ENCODE measurements at regions not wholly inside any gene's neighbourhood (a gene's known extent, or its start where the extent isn't known, plus 50 kb on each side); places are given as distances from the start of the nearest gene placed in this dataset.
"Not testable (repeated sequence)": the region's sequence is repeated elsewhere in the genome, so short reads cannot be mapped to it uniquely, and the experiment has no call there.

DNA sequence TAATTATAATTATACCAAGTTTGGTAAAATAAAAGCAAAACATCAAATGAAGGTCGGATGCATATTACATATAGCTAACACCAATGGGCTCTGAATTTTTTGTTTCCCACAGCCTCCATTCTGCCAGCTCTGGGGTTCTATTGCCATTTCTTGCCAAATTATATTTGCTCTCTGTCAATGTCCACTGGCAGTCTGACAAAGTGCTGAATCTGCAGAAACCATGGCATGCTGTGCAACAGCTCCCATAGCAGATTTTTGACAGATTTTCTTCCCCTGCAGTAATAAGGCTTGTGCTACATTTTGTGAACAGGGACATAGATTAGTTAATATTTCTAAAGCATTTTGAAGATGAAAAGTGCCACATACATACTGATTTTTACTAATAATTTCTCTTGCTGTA is 1102.1 kb downstream of the DIAPH3 start:
- DNase-seq (ENCODE audit: extremely low spot score) = no peak
- TF ChIP-seq, protein P1, sequence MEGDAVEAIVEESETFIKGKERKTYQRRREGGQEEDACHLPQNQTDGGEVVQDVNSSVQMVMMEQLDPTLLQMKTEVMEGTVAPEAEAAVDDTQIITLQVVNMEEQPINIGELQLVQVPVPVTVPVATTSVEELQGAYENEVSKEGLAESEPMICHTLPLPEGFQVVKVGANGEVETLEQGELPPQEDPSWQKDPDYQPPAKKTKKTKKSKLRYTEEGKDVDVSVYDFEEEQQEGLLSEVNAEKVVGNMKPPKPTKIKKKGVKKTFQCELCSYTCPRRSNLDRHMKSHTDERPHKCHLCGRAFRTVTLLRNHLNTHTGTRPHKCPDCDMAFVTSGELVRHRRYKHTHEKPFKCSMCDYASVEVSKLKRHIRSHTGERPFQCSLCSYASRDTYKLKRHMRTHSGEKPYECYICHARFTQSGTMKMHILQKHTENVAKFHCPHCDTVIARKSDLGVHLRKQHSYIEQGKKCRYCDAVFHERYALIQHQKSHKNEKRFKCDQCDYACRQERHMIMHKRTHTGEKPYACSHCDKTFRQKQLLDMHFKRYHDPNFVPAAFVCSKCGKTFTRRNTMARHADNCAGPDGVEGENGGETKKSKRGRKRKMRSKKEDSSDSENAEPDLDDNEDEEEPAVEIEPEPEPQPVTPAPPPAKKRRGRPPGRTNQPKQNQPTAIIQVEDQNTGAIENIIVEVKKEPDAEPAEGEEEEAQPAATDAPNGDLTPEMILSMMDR (IDR thresholded peaks at IDR 0.05; ENCODE audit: control extremely low read depth, extremely low read depth, low read depth, missing control alignments) = no peak
- POLR2A ChIA-PET = no interaction called here
- CTCF ChIA-PET = interaction anchor here (1.1 to 1.4 kb wide), 2 partner anchors 10 to 16 kb away, joined by 3 read pairs; no protein-coding TSS in a partner anchor

DNA sequence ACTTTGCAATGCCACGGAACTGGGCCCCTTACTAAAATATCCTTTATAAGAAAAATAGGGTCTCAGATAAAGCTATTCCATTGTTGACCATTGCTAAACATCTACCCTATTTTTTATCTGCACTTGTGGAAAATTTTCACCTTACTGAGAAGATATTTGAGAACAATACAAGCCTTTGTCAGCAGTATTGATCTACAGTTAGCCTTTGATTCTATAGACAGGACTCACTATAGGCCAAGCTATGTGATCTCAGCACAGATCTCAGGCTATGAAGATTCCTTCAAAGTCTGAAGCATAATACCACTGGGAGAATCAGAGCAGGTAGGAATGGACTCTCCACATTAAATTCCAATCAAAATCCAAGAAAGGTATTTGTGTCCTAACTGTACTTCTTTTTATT is 1099.7 kb downstream of the DIAPH3 start:
- ChIA-PET POLR2A (no interaction called here), CTCF (no interaction called here)
- DNase-seq (ENCODE audit: extremely low spot score) = no peak
- TF ChIP-seq, protein P1 (IDR thresholded peaks at IDR 0.05; ENCODE audit: control extremely low read depth, extremely low read depth, low read depth, missing control alignments) = no peak

DNA sequence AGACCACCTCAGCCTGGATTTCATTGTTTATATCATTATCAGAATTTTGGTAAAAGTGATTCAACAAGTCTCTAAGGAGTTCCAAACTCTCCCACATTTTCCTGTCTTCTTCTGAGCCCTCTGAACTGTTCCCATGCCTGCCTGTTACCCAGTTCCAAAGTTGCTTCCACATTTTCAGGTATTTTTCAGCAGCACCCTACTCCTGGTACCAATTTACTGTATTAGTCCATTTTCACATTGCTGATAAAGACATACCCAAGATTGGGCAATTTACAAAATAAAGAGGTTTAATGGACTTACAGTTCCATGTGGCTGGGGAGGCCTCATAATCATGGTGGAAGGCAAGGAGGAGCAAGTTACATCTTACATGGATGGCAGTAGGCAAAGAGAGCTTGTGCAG is 1087.3 kb downstream of the DIAPH3 start:
- POLR2A ChIA-PET = not testable (repeated sequence)

DNA sequence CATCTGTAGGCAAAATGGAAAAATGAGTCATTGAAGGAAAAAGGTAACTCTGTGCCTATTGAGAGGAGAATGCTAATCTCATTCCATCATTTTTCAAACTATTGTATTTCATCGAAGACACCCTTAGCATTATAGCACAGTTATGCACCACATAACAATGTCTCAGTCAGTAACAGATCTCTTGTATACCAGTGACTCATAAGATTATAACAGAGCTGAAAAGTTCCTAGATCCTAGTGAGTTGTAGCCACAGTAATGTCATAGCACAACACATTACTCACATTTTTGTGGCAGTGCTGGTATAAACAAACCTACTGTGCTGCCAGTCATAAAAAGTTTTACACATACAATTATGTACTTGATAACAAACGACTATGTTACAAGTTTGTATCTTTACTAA is 1077.6 kb downstream of the DIAPH3 start:
- ChIA-PET CTCF (no interaction called here), POLR2A (no interaction called here)
- no peak for DNase-seq (ENCODE audit: extremely low spot score)
- TF ChIP-seq, protein P1 (IDR thresholded peaks at IDR 0.05; ENCODE audit: control extremely low read depth, extremely low read depth, low read depth, missing control alignments) = no peak

More for the DNA sequence above, 1087.3 kb downstream of the DIAPH3 start:
- DNase-seq (ENCODE audit: extremely low spot score) = not testable (repeated sequence)
- CTCF ChIA-PET = interaction anchor here (1.0 kb wide), 1 partner anchor 17 kb away, joined by 3 read pairs; no protein-coding TSS in a partner anchor

DNA sequence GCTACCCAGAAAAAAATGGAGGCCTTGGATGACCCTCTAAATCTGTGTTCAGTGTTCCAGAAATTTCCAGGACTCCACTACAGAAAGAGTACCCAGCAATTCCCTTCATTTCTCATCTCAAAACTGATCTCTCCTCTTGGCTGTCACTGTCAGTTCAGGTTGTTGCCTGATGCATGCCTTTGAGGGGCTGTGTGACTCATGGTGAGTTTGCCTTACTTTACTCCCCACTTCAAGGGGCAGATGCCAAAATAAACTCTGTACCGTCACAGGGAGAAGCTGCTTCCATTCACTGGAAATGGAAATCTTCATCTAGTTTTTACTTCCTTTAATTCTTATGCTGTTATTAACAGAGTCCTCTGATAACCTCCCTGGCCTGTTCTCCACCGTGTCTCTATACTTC is 1075.0 kb downstream of the DIAPH3 start:
- DNase-seq (ENCODE audit: extremely low spot score) = no peak
- POLR2A ChIA-PET = no interaction called here
- CTCF ChIA-PET = no interaction called here
- TF ChIP-seq, protein P1 (IDR thresholded peaks at IDR 0.05; ENCODE audit: control extremely low read depth, extremely low read depth, low read depth, missing control alignments) = no peak

GRCh38 chr13:59094181-59094580 is 1069.5 kb downstream of the DIAPH3 start:
- POLR2A ChIA-PET = no interaction called here
- CTCF ChIA-PET = interaction anchor here (0.9 kb wide), 1 partner anchor 18 kb away, joined by 3 read pairs; no protein-coding TSS in a partner anchor
- TF ChIP-seq, protein P1 (IDR thresholded peaks at IDR 0.05; ENCODE audit: control extremely low read depth, extremely low read depth, low read depth, missing control alignments) = no peak

GRCh38 chr13:59099182-59099974 is 1064.3 kb downstream of the DIAPH3 start:
- CTCF ChIA-PET = no interaction called here

More at GRCh38 chr13:59094181-59094580, 1069.5 kb downstream of the DIAPH3 start:
- DNase-seq (ENCODE audit: extremely low spot score) = no peak

More at GRCh38 chr13:59099182-59099974, 1064.3 kb downstream of the DIAPH3 start:
- POLR2A ChIA-PET = no interaction called here
- DNase-seq (ENCODE audit: extremely low spot score) = no peak
- TF ChIP-seq, protein P1 (IDR thresholded peaks at IDR 0.05; ENCODE audit: control extremely low read depth, extremely low read depth, low read depth, missing control alignments) = no peak
